GM12873 (cell line): ENCODE measurements at regions not wholly inside any gene's neighbourhood (a gene's known extent, or its start where the extent isn't known, plus 50 kb on each side); places are given as distances from the start of the nearest gene placed in this dataset.

Experiments used
- TF ChIP-seq, protein P1 (sequence below): IDR thresholded peaks from 2 replicates; pipeline ENCODE4 v1.5.1; 2012; ENCODE audit warnings: low read depth, mild to moderate bottlenecking, moderate library complexity, low read length, control low read depth; ENCODE audit not compliant: insufficient read depth; ENCODE audit errors: missing control alignments

DNA sequence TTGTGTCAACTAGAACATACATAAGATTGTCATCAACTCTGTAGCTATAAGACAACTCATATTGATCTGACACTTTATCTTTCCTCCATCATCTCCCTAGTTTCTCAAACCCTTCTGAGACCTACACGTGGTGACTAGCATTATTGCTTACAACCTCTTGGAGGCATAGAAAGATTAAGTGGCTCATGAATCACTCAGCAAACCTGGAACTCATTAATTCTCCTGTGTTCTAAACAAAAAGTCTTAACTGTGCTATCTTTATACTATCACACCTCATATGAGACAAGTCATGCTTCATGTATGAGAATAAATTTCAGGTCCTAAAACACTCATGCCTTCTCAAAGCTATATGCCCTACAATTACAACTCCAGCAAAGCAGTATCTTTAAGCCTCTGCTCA lies 408.6 kb upstream of the SYT1 start:
- TF ChIP-seq, protein P1, sequence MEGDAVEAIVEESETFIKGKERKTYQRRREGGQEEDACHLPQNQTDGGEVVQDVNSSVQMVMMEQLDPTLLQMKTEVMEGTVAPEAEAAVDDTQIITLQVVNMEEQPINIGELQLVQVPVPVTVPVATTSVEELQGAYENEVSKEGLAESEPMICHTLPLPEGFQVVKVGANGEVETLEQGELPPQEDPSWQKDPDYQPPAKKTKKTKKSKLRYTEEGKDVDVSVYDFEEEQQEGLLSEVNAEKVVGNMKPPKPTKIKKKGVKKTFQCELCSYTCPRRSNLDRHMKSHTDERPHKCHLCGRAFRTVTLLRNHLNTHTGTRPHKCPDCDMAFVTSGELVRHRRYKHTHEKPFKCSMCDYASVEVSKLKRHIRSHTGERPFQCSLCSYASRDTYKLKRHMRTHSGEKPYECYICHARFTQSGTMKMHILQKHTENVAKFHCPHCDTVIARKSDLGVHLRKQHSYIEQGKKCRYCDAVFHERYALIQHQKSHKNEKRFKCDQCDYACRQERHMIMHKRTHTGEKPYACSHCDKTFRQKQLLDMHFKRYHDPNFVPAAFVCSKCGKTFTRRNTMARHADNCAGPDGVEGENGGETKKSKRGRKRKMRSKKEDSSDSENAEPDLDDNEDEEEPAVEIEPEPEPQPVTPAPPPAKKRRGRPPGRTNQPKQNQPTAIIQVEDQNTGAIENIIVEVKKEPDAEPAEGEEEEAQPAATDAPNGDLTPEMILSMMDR = no peak

DNA sequence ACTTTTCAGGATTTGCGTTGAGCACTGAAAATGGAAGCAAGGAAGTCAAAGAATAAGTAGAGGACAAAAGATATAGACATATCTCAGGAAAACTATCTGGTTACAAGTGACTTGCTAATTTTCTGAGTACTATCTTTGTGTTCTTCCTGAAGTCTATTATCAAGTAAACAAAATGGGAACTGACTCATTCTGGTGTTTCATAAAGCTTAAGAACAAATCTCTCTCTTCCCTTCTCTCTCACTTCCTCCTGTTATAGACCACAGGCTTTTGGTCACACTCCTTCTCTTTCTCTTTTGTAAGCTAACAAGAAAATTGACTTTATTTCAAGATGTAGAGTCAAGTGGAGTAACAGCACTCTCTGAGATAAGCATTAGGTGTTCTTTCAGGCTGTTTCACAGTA lies 406.6 kb upstream of the SYT1 start:
- TF ChIP-seq, protein P1 = no peak

DNA sequence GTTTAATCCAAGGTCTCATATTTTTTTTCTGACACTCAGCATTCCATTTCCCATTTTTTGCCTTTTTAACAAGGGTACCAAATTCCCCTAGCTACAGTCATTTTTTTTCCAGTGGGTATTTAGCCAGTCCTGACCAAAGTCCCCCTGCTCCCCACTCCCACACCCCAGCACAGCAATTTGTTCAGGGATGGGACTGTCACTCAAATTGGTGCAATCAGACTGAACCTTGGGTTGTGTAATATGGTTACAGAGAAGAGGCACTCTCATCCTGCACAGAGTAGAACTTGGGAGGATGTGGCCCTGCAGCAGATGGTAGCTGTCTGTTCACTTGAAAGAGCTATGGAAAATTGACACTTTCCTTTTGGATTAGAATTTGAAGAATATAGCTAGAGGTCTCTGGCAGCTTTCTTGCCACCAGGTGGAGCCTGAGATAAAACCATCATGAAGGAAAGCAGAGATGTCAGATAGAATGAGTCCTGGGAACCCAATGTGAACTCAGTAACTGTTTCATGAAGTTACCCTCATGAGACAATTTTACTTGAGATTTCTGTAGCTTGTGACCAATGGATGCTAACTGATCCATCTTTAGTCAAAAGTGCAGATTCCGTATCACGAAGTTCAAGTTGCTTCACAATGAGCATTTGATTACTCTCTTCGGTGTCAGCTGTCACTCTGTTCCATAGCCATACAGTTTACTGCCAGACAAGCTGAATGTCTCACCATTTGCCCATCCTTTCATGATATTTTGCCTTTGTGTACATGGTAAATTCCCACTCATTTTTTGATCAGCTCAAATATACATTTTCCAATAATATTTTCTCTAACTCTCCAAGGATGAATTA lies 394.0 kb upstream of the SYT1 start:
- TF ChIP-seq, protein P1 = peak; percentile 47

DNA sequence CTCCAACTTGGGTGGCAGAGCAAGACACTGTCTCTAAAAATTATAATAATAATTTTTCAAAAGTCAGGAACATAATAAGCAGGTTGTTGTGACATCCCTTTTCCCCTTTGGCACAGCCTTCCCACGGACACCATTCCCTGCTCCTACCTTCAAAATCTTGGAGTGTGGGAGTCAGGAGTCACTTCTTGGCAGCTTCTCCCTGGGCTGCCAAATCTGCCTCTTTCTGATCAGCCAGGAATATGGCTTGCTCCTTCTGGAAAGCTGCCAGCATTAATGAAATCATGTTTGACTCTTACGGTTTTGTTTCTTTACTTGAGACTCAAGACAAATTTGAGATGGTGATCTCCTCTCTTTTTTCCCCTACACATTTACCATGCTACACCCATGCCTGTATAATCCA lies 391.4 kb upstream of the SYT1 start:
- TF ChIP-seq, protein P1 = no peak

DNA sequence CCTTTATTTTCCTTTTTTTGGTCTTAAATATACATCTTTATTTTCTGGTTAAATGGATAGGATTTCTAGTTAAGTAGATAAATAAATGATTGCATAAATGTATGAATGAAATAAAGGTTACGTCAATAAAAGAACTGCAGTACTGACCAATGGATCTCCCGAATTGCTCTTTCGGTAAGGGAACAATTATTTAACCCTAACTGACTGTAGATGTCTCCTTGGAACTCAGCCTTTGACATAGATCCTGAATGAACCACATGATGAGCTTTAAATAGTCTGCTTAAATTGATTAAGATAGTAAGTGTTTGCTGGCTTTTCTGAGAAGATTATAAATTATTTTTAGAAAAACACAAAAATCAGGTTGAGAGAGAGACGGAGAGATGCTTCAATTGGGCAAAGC lies 391.0 kb upstream of the SYT1 start:
- TF ChIP-seq, protein P1 = no peak

DNA sequence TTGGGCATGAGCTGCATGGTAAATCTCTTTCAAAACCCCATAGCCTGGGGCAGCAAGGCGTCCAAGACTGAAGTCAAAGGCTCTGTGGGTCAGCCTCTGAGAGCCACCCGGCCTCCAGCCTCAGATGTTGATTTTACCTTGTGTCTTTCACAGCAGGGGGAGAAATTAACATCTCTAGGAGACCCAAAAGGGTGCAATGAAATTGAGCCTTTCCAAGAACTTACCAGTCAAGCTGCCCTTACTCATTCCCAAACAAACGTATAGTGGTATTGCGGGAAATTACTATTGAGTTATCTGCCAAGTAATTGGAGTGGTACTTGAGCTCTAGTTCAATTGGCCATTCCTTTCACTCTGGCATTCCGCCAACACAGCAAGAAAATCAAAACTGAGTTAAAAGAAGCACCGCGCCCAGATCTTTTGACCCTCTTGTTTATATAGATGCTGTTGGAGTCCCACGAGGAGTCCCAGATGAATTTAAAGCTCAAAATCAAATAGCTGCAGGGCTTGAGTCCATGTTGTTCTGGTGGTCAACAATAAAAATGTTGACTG lies 380.7 kb upstream of the SYT1 start:
- TF ChIP-seq, protein P1 = no peak

DNA sequence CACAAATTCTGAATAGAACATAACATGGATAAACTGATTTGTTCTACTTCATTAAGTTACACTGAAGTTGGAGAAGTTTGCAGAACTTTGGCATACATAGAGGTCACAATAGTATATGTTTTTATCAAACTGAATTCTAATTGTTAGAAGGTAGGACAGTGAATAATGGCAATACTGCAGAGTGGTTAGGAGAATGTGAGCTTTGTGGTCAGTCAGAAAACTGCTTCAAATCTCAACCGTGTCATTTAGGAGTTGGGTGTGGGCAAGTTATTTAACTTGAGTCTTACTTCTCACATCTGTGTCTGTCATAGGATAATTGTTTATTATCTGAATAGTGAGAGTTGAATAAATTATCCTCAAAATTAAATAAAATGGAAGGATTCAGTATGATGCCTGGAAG lies 374.6 kb upstream of the SYT1 start:
- TF ChIP-seq, protein P1 = no peak
